ENCODE measurements at regions not wholly inside any gene's neighbourhood (a gene's known extent, or its start where the extent isn't known, plus 50 kb on each side); places are given as distances from the start of the nearest gene placed in this dataset.

DNA sequence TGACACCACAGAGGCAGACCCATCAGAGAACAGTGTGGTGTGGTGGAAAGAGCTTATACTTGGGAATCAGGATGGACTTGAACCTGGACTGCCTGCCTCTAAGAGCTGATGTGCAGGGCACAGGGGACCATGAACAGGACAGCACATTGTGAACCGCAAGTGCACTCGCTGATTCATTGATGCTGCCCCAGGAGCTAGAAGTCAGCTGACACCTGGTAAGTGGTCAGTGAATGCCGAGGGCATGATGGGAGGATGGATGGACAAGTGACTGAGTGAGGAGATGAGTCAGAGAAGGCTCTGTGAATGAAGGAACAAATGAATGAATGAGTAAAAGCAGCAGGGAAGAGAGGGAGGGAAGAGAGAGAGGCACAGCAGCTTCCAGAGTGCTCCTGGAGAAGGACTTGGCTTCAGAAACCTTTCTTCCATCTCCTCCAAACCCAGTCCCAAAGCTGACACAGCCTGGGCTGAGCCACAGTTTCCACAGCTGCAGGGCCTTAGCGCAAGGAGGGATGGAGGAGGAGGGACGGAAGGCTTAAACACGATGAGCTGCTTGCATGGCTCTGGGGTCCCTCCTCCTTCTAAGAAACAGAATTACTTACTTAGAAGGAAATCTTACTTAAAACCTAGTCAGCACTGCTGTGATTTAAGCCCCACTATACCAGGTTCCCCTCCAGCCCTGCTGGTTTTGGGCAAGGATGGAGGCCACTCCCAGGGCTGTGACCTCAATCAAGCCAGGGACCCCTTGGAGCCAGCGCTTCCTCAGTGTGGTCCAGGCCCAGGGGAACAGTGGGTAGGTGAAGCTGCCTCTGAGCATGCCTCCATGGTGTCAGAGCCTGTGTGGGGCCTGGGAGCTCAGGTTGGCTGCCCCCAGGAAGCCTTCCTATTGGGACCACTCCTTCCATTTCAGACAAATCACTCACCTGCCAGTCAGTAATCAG lies 184.6 kb downstream of the TMEM132E start:
- TF ChIP-seq, protein P1, sequence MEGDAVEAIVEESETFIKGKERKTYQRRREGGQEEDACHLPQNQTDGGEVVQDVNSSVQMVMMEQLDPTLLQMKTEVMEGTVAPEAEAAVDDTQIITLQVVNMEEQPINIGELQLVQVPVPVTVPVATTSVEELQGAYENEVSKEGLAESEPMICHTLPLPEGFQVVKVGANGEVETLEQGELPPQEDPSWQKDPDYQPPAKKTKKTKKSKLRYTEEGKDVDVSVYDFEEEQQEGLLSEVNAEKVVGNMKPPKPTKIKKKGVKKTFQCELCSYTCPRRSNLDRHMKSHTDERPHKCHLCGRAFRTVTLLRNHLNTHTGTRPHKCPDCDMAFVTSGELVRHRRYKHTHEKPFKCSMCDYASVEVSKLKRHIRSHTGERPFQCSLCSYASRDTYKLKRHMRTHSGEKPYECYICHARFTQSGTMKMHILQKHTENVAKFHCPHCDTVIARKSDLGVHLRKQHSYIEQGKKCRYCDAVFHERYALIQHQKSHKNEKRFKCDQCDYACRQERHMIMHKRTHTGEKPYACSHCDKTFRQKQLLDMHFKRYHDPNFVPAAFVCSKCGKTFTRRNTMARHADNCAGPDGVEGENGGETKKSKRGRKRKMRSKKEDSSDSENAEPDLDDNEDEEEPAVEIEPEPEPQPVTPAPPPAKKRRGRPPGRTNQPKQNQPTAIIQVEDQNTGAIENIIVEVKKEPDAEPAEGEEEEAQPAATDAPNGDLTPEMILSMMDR (IDR thresholded peaks at IDR 0.05): no peak
- no peak for TF ChIP-seq POLR2A (IDR thresholded peaks at IDR 0.05)

Measured in right lobe of liver (tissue), 4 donors.